Ishikawa (cell line): ENCODE measurements at regions not wholly inside any gene's neighbourhood (a gene's known extent, or its start where the extent isn't known, plus 50 kb on each side); places are given as distances from the start of the nearest gene placed in this dataset.

Source experiments
- EP300 ChIP-seq: IDR thresholded peaks from 2 replicates; pipeline ENCODE4 v1.6.1; 2012; ENCODE audit warnings: borderline replicate concordance
- FOXM1 ChIP-seq: IDR thresholded peaks from 2 replicates; pipeline ENCODE4 v1.6.1; 2012; ENCODE audit warnings: low read depth, borderline replicate concordance
- RAD21 ChIP-seq: IDR thresholded peaks from 2 replicates; pipeline ENCODE4 v1.6.1; 2012; ENCODE audit warnings: low read depth
- TCF12 ChIP-seq: IDR thresholded peaks from 2 replicates; pipeline ENCODE4 v1.6.1; 2012; ENCODE audit warnings: low read depth
- YY1 ChIP-seq: IDR thresholded peaks from 2 replicates; pipeline ENCODE4 v1.6.1; 2012; ENCODE audit warnings: low read depth
- TF ChIP-seq, protein P1 (sequence below): IDR thresholded peaks from 2 replicates; pipeline ENCODE4 v1.6.1; 2012
- TF ChIP-seq, protein P2 (sequence below): IDR thresholded peaks from 2 replicates; pipeline ENCODE4 v1.6.1; 2012; ENCODE audit warnings: low read depth, mild to moderate bottlenecking

DNA sequence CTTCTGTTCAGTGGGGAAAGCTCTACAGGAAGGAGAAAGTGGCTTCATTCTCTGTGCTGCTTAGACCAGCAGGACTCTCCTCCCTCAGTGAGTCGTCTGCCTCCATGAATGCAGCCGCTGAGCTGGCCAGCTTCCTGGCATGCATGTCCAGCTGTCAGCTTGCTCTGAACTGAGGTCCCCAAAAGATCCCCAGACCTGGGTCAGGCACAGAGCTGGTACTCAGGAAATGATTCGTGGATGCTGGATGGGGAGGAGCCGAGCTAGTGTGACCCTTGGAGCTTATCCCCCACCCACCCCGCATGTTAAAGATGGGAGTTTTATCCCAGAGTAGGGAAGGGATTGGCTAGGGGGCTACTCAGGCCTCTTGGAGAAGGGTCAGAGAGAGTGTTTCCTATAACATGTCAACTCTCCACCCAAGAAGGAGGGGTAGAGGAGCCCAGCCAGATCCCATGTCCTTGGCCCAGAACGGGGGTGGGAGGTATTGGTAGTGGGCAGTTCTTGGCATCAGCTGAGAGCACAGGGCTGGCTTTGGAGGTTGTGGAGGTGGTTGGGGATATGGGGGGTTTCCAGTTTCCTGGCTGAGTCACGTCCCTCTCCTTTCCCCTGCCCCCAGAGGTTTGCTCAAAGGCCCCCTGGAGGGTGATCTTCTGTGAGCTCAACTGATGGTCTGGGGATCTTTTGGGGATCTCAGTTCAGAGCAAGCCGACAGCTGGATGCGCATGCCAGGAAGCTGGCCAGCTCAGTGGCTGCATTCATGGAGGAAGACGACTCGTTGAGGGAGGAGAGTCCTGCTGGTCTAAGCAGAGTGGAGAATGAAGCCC is 110.1 kb downstream of the FOXD2 start:
- no peak for TF ChIP-seq RAD21
- TF ChIP-seq, protein P1, sequence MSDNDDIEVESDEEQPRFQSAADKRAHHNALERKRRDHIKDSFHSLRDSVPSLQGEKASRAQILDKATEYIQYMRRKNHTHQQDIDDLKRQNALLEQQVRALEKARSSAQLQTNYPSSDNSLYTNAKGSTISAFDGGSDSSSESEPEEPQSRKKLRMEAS = no peak
- TF ChIP-seq FOXM1 = no peak
- TF ChIP-seq EP300 = no peak
- TF ChIP-seq, protein P2, sequence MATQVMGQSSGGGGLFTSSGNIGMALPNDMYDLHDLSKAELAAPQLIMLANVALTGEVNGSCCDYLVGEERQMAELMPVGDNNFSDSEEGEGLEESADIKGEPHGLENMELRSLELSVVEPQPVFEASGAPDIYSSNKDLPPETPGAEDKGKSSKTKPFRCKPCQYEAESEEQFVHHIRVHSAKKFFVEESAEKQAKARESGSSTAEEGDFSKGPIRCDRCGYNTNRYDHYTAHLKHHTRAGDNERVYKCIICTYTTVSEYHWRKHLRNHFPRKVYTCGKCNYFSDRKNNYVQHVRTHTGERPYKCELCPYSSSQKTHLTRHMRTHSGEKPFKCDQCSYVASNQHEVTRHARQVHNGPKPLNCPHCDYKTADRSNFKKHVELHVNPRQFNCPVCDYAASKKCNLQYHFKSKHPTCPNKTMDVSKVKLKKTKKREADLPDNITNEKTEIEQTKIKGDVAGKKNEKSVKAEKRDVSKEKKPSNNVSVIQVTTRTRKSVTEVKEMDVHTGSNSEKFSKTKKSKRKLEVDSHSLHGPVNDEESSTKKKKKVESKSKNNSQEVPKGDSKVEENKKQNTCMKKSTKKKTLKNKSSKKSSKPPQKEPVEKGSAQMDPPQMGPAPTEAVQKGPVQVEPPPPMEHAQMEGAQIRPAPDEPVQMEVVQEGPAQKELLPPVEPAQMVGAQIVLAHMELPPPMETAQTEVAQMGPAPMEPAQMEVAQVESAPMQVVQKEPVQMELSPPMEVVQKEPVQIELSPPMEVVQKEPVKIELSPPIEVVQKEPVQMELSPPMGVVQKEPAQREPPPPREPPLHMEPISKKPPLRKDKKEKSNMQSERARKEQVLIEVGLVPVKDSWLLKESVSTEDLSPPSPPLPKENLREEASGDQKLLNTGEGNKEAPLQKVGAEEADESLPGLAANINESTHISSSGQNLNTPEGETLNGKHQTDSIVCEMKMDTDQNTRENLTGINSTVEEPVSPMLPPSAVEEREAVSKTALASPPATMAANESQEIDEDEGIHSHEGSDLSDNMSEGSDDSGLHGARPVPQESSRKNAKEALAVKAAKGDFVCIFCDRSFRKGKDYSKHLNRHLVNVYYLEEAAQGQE = no peak
- no peak for TF ChIP-seq TCF12
- no peak for TF ChIP-seq YY1
